SH-SY5Y (cell line): ENCODE measurements at regions not wholly inside any gene's neighbourhood (a gene's known extent, or its start where the extent isn't known, plus 50 kb on each side); places are given as distances from the start of the nearest gene placed in this dataset.

Source experiments
- GATA2 ChIP-seq: IDR thresholded peaks from 2 replicates; pipeline ENCODE4 v1.6.1; 2011; ENCODE audit warnings: mild to moderate bottlenecking, low read depth, low read length
- GATA3 ChIP-seq: IDR thresholded peaks from 2 replicates; pipeline ENCODE4 v1.6.1; 2011; ENCODE audit warnings: low read depth, mild to moderate bottlenecking, low read length, moderate library complexity

DNA sequence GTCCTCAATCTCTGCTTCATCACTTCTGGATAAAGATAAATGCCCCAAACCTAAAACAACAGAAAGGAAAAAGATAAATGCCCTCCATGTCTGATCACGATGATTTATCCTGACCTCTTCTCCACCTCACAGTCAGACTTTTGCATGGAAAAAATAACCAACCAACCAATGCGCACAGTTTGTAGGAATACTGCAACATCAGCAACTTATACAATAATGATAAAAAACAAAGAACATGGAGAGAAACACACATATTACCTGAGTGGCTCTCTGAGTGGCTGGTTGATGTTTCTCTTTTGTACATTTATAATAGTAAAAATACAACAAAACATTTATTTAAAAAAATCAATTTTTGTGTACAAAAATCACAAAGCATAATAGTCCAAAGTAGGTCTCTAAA, 93.0 kb upstream of the PUDP start:
- TF ChIP-seq GATA2 (no peak), GATA3 (no peak)
